ENCODE measurements at regions not wholly inside any gene's neighbourhood (a gene's known extent, or its start where the extent isn't known, plus 50 kb on each side); places are given as distances from the start of the nearest gene placed in this dataset.

- Mint-ChIP-seq H3K4me1 (peaks cover 22% of the 10 kb centered on the region), H3K9me3 (no peaks in the 10 kb centered on the region), H3K27ac (peak overlapping the region; percentile 53), H3K36me3 (ENCODE audit: low read depth) (no peaks in the 10 kb centered on the region), H3K4me3 (no peak overlapping the region), H3K27me3 (ENCODE audit: insufficient read depth, low read depth, poor library complexity) (peaks cover 4% of the 10 kb centered on the region)
- Histone ChIP-seq H4K20me1 (replicated peaks; ENCODE audit: insufficient read depth) (no peaks in the 10 kb centered on the region), H3K4me2 (peak overlapping the region; percentile 28; the same call in 1 of the 2 replicates), H3K79me2 (replicated peaks; ENCODE audit: insufficient read depth) (no peaks in the 10 kb centered on the region), H3K4me1 (ENCODE audit: insufficient read depth) (peaks cover 21% of the 10 kb centered on the region), H2AFZ (peak overlapping the region; percentile 19; the same call in 1 of the 2 replicates), H3K9me2 (ENCODE audit: insufficient read depth) (no peaks in the 10 kb centered on the region), H3K27ac (ENCODE audit: low read depth) (peak overlapping the region; percentile 9; the same call in 1 of the 2 replicates), H3K4me3 (no peak overlapping the region), H3F3A (replicated peaks; ENCODE audit: low read depth) (no peaks in the 10 kb centered on the region), H3K36me3 (ENCODE audit: insufficient read depth) (no peaks in the 10 kb centered on the region), H3K27me3 (ENCODE audit: insufficient read depth) (no peaks in the 10 kb centered on the region)
- no peak for DNase-seq (ENCODE audit: low spot score)
- TF ChIP-seq EZH2 (IDR thresholded peaks at IDR 0.05; ENCODE audit: low read depth, unreplicated experiment) (no peak), NANOG (IDR thresholded peaks at IDR 0.05; ENCODE audit: borderline replicate concordance) (no peak), STAT1 (IDR thresholded peaks at IDR 0.05; ENCODE audit: unreplicated experiment) (no peak), POLR2AphosphoS5 (IDR thresholded peaks at IDR 0.05; ENCODE audit: low read depth) (no peak)
- ATAC-seq, result no peak
Observed at GRCh38 chr6:80523010-80523409, 416.5 kb downstream of the BCKDHB start.

- H4K20me1 ChIP-seq (replicated peaks; ENCODE audit: insufficient read depth), result no peaks in the 10 kb centered on the region
- no peak overlapping the region for H3K4me3 Mint-ChIP-seq
- peaks cover 4% of the 10 kb centered on the region for H3K27me3 Mint-ChIP-seq (ENCODE audit: insufficient read depth, low read depth, poor library complexity)
- ATAC-seq, result no peak
- H3K36me3 Mint-ChIP-seq (ENCODE audit: low read depth), result no peaks in the 10 kb centered on the region
- peaks cover 20% of the 10 kb centered on the region for H3K4me1 Mint-ChIP-seq
- peak overlapping the region; percentile 28; the same call in 1 of the 2 replicates for H3K4me2 ChIP-seq
- H3F3A ChIP-seq (replicated peaks; ENCODE audit: low read depth), result no peaks in the 10 kb centered on the region
- H2AFZ ChIP-seq, result peak overlapping the region; percentile 19; the same call in 1 of the 2 replicates
- H3K27ac Mint-ChIP-seq, result no peak overlapping the region
- H3K27ac ChIP-seq (ENCODE audit: low read depth), result peak overlapping the region; percentile 9; the same call in 1 of the 2 replicates
- no peak for DNase-seq (ENCODE audit: low spot score)
- H3K79me2 ChIP-seq (replicated peaks; ENCODE audit: insufficient read depth), result no peaks in the 10 kb centered on the region
- no peaks in the 10 kb centered on the region for H3K27me3 ChIP-seq (ENCODE audit: insufficient read depth)
- H3K4me3 ChIP-seq, result no peak overlapping the region
- H3K9me2 ChIP-seq (ENCODE audit: insufficient read depth), result no peaks in the 10 kb centered on the region
- H3K36me3 ChIP-seq (ENCODE audit: insufficient read depth), result no peaks in the 10 kb centered on the region
- H3K9me3 Mint-ChIP-seq, result no peaks in the 10 kb centered on the region
- peaks cover 21% of the 10 kb centered on the region for H3K4me1 ChIP-seq (ENCODE audit: insufficient read depth)
- TF ChIP-seq, protein P1, sequence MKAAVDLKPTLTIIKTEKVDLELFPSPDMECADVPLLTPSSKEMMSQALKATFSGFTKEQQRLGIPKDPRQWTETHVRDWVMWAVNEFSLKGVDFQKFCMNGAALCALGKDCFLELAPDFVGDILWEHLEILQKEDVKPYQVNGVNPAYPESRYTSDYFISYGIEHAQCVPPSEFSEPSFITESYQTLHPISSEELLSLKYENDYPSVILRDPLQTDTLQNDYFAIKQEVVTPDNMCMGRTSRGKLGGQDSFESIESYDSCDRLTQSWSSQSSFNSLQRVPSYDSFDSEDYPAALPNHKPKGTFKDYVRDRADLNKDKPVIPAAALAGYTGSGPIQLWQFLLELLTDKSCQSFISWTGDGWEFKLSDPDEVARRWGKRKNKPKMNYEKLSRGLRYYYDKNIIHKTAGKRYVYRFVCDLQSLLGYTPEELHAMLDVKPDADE (IDR thresholded peaks at IDR 0.05), result no peak
- TF ChIP-seq ZNF114 (CRISPR knock-in tag; IDR thresholded peaks at IDR 0.05) (no peak), CREB1 (CRISPR knock-in tag; IDR thresholded peaks at IDR 0.05; ENCODE audit: low read depth) (no peak), ZNF331 (CRISPR knock-in tag; IDR thresholded peaks at IDR 0.05; ENCODE audit: low read depth) (no peak), JUNB (IDR thresholded peaks at IDR 0.05; ENCODE audit: unreplicated experiment) (no peak), EZH2 (IDR thresholded peaks at IDR 0.05; ENCODE audit: low read depth, unreplicated experiment) (no peak), NANOG (IDR thresholded peaks at IDR 0.05; ENCODE audit: borderline replicate concordance) (no peak), POLR2AphosphoS5 (IDR thresholded peaks at IDR 0.05; ENCODE audit: low read depth) (no peak), REST (IDR thresholded peaks at IDR 0.05; ENCODE audit: unreplicated experiment) (no peak), STAT1 (IDR thresholded peaks at IDR 0.05; ENCODE audit: unreplicated experiment) (no peak), EZH2phosphoT487 (IDR thresholded peaks at IDR 0.05; ENCODE audit: unreplicated experiment) (no peak)
- TF ChIP-seq, protein P2, sequence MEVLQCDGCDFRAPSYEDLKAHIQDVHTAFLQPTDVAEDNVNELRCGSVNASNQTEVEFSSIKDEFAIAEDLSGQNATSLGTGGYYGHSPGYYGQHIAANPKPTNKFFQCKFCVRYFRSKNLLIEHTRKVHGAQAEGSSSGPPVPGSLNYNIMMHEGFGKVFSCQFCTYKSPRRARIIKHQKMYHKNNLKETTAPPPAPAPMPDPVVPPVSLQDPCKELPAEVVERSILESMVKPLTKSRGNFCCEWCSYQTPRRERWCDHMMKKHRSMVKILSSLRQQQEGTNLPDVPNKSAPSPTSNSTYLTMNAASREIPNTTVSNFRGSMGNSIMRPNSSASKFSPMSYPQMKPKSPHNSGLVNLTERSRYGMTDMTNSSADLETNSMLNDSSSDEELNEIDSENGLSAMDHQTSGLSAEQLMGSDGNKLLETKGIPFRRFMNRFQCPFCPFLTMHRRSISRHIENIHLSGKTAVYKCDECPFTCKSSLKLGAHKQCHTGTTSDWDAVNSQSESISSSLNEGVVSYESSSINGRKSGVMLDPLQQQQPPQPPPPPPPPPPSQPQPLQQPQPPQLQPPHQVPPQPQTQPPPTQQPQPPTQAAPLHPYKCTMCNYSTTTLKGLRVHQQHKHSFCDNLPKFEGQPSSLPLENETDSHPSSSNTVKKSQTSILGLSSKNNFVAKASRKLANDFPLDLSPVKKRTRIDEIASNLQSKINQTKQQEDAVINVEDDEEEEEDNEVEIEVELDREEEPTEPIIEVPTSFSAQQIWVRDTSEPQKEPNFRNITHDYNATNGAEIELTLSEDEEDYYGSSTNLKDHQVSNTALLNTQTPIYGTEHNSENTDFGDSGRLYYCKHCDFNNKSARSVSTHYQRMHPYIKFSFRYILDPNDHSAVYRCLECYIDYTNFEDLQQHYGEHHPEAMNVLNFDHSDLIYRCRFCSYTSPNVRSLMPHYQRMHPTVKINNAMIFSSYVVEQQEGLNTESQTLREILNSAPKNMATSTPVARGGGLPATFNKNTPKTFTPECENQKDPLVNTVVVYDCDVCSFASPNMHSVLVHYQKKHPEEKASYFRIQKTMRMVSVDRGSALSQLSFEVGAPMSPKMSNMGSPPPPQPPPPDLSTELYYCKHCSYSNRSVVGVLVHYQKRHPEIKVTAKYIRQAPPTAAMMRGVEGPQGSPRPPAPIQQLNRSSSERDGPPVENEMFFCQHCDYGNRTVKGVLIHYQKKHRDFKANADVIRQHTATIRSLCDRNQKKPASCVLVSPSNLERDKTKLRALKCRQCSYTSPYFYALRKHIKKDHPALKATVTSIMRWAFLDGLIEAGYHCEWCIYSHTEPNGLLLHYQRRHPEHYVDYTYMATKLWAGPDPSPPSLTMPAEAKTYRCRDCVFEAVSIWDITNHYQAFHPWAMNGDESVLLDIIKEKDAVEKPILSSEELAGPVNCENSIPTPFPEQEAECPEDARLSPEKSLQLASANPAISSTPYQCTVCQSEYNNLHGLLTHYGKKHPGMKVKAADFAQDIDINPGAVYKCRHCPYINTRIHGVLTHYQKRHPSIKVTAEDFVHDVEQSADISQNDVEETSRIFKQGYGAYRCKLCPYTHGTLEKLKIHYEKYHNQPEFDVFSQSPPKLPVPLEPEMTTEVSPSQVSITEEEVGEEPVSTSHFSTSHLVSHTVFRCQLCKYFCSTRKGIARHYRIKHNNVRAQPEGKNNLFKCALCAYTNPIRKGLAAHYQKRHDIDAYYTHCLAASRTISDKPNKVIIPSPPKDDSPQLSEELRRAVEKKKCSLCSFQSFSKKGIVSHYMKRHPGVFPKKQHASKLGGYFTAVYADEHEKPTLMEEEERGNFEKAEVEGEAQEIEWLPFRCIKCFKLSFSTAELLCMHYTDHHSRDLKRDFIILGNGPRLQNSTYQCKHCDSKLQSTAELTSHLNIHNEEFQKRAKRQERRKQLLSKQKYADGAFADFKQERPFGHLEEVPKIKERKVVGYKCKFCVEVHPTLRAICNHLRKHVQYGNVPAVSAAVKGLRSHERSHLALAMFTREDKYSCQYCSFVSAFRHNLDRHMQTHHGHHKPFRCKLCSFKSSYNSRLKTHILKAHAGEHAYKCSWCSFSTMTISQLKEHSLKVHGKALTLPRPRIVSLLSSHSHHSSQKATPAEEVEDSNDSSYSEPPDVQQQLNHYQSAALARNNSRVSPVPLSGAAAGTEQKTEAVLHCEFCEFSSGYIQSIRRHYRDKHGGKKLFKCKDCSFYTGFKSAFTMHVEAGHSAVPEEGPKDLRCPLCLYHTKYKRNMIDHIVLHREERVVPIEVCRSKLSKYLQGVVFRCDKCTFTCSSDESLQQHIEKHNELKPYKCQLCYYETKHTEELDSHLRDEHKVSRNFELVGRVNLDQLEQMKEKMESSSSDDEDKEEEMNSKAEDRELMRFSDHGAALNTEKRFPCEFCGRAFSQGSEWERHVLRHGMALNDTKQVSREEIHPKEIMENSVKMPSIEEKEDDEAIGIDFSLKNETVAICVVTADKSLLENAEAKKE (CRISPR knock-in tag; IDR thresholded peaks at IDR 0.05), result no peak
Observed at GRCh38 chr6:80522576-80522975, 416.1 kb downstream of the BCKDHB start.

Measured in GM23338 (cell line).